HEK293 (cell line): ENCODE measurements at regions not wholly inside any gene's neighbourhood (a gene's known extent, or its start where the extent isn't known, plus 50 kb on each side); places are given as distances from the start of the nearest gene placed in this dataset.

ENCODE experiments used
- CTCF ChIA-PET: fragments of 350-600 bp; formaldehyde crosslinking; extraction: SDS; loops from one replicate; lab custom pipeline; 2021; ENCODE audit warnings: antibody characterized with exemption; lab: Yijun Ruan, JAX
- POLR2A ChIA-PET: fragments of 300-600 bp; formaldehyde crosslinking; extraction: SDS; loops from one replicate; lab custom pipeline; 2020; ENCODE audit warnings: antibody characterized with exemption, inconsistent platforms; lab: Yijun Ruan, JAX
- H3K27ac ChIP-seq: fragments of 200-500 bp; sonication (Bioruptor generic); 2 replicates; pipeline ENCODE4 v1.5.1; 2014; ENCODE audit warnings: low read depth, low read length, control low read depth, inconsistent platforms; ENCODE audit errors: extremely low read depth
- H3K36me3 ChIP-seq, 2 experiments: fragments of 200-500 bp in 1 of 2; sonication (Bioruptor generic) in 1 of 2; 1 replicate in 1 of 2; 2 replicates in 1 of 2; pipeline ENCODE4 v1.5.1; 2014 to 2017; ENCODE audit warnings: inconsistent platforms in 2 of 2, low read length in 2 of 2; ENCODE audit not compliant: control insufficient read depth in 2 of 2, insufficient read depth in 1 of 2
- H3K4me1 ChIP-seq: fragments of 200-500 bp; sonication (Bioruptor generic); 2 replicates; pipeline ENCODE4 v1.5.1; 2014; ENCODE audit warnings: mild to moderate bottlenecking, low read length, inconsistent platforms; ENCODE audit not compliant: control insufficient read depth, insufficient read depth
- H3K4me3 ChIP-seq: 2 replicates; pipeline ENCODE4 v1.5.1; 2011; ENCODE audit warnings: low read depth, mild to moderate bottlenecking, control low read depth, low read length, moderate library complexity
- H3K9me3 ChIP-seq: fragments of 200-500 bp; sonication (Bioruptor generic); 2 replicates; pipeline ENCODE4 v1.5.1; 2014; ENCODE audit warnings: low read depth, low read length, inconsistent platforms; ENCODE audit not compliant: control insufficient read depth, insufficient read depth
- FEZF1 ChIP-seq: fragments of 450-650 bp; formaldehyde crosslinking; IDR thresholded peaks from 2 replicates; pipeline ENCODE4 v1.5.1; 2016; ENCODE audit warnings: missing biosample characterization, missing genetic modification characterization
- IKZF3 ChIP-seq: fragments of 450-650 bp; IDR thresholded peaks from 2 replicates; pipeline ENCODE4 v1.5.0; 2018; ENCODE audit warnings: missing biosample characterization, mild to moderate bottlenecking, missing genetic modification characterization, moderate library complexity
- KLF1 ChIP-seq: fragments of 450-650 bp; formaldehyde crosslinking; IDR thresholded peaks from 2 replicates; pipeline ENCODE4 v1.5.1; 2016; ENCODE audit warnings: missing biosample characterization, missing genetic modification characterization
- KLF16 ChIP-seq: fragments of 450-650 bp; formaldehyde crosslinking; IDR thresholded peaks from 2 replicates; pipeline ENCODE4 v1.5.1; 2017; ENCODE audit warnings: missing biosample characterization, missing genetic modification characterization
- KLF8 ChIP-seq: fragments of 450-650 bp; formaldehyde crosslinking; IDR thresholded peaks from 2 replicates; pipeline ENCODE4 v1.5.1; 2016; ENCODE audit warnings: missing biosample characterization, missing genetic modification characterization
- SP3 ChIP-seq: fragments of 450-650 bp; formaldehyde crosslinking; IDR thresholded peaks from 2 replicates; pipeline ENCODE4 v1.5.1; 2016; ENCODE audit warnings: missing biosample characterization, missing genetic modification characterization
- YY1 ChIP-seq: fragments of 450-650 bp; formaldehyde crosslinking; IDR thresholded peaks from 2 replicates; pipeline ENCODE4 v1.5.1; 2018; ENCODE audit warnings: missing biosample characterization, missing genetic modification characterization
- ZBTB20 ChIP-seq: fragments of 450-650 bp; formaldehyde crosslinking; IDR thresholded peaks from 2 replicates; pipeline ENCODE4 v1.5.1; 2016; ENCODE audit warnings: missing biosample characterization, missing genetic modification characterization
- ZBTB7A ChIP-seq: fragments of 450-650 bp; formaldehyde crosslinking; IDR thresholded peaks from 2 replicates; pipeline ENCODE4 v1.5.1; 2016; ENCODE audit warnings: low read depth, missing biosample characterization, missing genetic modification characterization
- ZEB2 ChIP-seq: fragments of 450-650 bp; formaldehyde crosslinking; IDR thresholded peaks from 2 replicates; pipeline ENCODE4 v1.5.1; 2016; ENCODE audit warnings: missing biosample characterization, missing genetic modification characterization
- ZNF169 ChIP-seq: fragments of 450-650 bp; formaldehyde crosslinking; IDR thresholded peaks from 2 replicates; pipeline ENCODE4 v1.5.1; 2016; ENCODE audit warnings: missing biosample characterization, missing genetic modification characterization
- ZNF174 ChIP-seq: fragments of 450-650 bp; formaldehyde crosslinking; IDR thresholded peaks from 2 replicates; pipeline ENCODE4 v1.5.0; 2017; ENCODE audit warnings: missing biosample characterization, mild to moderate bottlenecking, missing genetic modification characterization
- ZNF23 ChIP-seq: fragments of 450-650 bp; formaldehyde crosslinking; IDR thresholded peaks from 2 replicates; pipeline ENCODE4 v1.5.1; 2016; ENCODE audit warnings: missing biosample characterization, missing genetic modification characterization, borderline replicate concordance
- ZNF433 ChIP-seq: fragments of 450-650 bp; formaldehyde crosslinking; IDR thresholded peaks from 2 replicates; pipeline ENCODE4 v1.5.1; 2016; ENCODE audit warnings: missing biosample characterization, missing genetic modification characterization, low read depth
- ZNF530 ChIP-seq: fragments of 450-650 bp; formaldehyde crosslinking; IDR thresholded peaks from 2 replicates; pipeline ENCODE4 v1.5.1; 2016; ENCODE audit warnings: low read depth, missing biosample characterization, missing genetic modification characterization
- ZNF626 ChIP-seq: fragments of 450-650 bp; sonication (Bioruptor Pico); formaldehyde crosslinking; IDR thresholded peaks from 2 replicates; pipeline ENCODE4 v1.5.1; 2018; ENCODE audit warnings: missing biosample characterization, missing genetic modification characterization, inconsistent platforms
- ZNF629 ChIP-seq: fragments of 450-650 bp; formaldehyde crosslinking; IDR thresholded peaks from 2 replicates; pipeline ENCODE4 v1.5.1; 2017; ENCODE audit warnings: missing biosample characterization, missing genetic modification characterization
- ZNF677 ChIP-seq: fragments of 450-650 bp; IDR thresholded peaks from 2 replicates; pipeline ENCODE4 v1.5.0; 2018; ENCODE audit warnings: missing biosample characterization, mild to moderate bottlenecking, missing genetic modification characterization, moderate library complexity
- ZNF830 ChIP-seq: fragments of 450-650 bp; IDR thresholded peaks from 2 replicates; pipeline ENCODE4 v1.5.0; 2018; ENCODE audit warnings: missing biosample characterization, missing genetic modification characterization, low read depth, mild to moderate bottlenecking, moderate library complexity
- ZSCAN30 ChIP-seq: fragments of 450-650 bp; IDR thresholded peaks from 2 replicates; pipeline ENCODE4 v1.5.1; 2018; ENCODE audit warnings: missing biosample characterization, mild to moderate bottlenecking, missing genetic modification characterization, moderate library complexity
- TF ChIP-seq, protein P1 (sequence below): fragments of 450-650 bp; formaldehyde crosslinking; IDR thresholded peaks from 2 replicates; pipeline ENCODE4 v1.5.1; 2016; ENCODE audit warnings: missing biosample characterization, missing genetic modification characterization
- TF ChIP-seq, protein P2 (sequence below): fragments of 450-650 bp; formaldehyde crosslinking; IDR thresholded peaks from 2 replicates; pipeline ENCODE4 v1.5.1; 2016; ENCODE audit warnings: missing biosample characterization, missing genetic modification characterization, low read depth
- TF ChIP-seq, protein P3 (sequence below): fragments of 450-650 bp; formaldehyde crosslinking; IDR thresholded peaks from 2 replicates; pipeline ENCODE4 v1.5.1; 2017; ENCODE audit warnings: missing biosample characterization, missing genetic modification characterization
- TF ChIP-seq, protein P4 (sequence below): fragments of 450-650 bp; formaldehyde crosslinking; IDR thresholded peaks from 2 replicates; pipeline ENCODE4 v1.5.1; 2016; ENCODE audit warnings: missing biosample characterization, missing genetic modification characterization
- TF ChIP-seq, protein P5 (sequence below): fragments of 450-650 bp; formaldehyde crosslinking; IDR thresholded peaks from 2 replicates; pipeline ENCODE4 v1.5.1; 2016; ENCODE audit warnings: missing biosample characterization, missing genetic modification characterization
- TF ChIP-seq, protein P6 (sequence below): fragments of 450-650 bp; formaldehyde crosslinking; IDR thresholded peaks from 2 replicates; pipeline ENCODE4 v1.5.1; 2017; ENCODE audit warnings: missing biosample characterization, missing genetic modification characterization
- TF ChIP-seq, protein P7 (sequence below): fragments of 450-650 bp; formaldehyde crosslinking; IDR thresholded peaks from 2 replicates; pipeline ENCODE4 v1.5.1; 2017; ENCODE audit warnings: missing biosample characterization, missing genetic modification characterization

DNA sequence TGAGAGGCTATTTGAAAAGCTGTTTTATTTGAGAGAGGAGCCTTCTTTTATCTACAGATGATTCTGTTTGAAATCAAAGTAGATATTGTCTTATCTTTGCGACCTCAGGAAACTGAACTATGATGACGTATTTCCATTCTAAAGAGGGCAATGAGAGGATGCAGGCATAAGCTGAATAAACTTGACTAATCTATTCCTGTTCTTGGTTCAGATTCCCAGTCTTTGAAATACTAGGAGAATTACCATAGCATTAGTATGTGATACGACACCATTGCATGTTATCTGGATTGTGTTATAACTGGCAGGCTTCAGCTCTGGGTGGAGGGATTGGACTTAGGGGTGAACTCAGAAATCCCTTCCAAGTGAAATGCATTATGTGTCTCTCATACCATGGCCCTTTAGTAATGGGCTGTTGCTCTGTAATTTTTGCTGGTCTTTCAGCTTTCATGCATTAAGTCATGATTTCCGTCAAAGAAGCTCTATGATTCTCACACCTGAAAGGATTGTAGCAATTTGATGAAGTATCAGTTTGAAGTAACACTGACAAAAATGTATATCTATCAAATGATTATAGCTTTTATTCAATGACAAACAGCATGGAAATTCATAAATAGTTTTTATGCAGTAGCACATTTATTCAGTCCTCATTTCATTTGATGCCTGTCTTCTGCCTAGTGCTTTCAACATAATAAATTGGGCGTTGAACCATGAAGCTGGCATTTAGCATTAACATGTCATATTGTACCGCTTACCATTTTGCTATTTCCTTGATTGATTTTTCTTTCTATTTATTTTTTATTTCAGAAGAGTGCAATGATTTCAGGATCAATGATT, 138.4 kb upstream of the SPACA1 start:
- H3K27ac ChIP-seq: no peak overlapping the region
- CTCF ChIA-PET: interaction anchor here (1.1 to 4.4 kb wide), 2 partner anchors 20 to 76 kb away, joined by 3 to 14 read pairs; no protein-coding TSS in a partner anchor
- POLR2A ChIA-PET: no interaction called here
- H3K4me3 ChIP-seq: no peak overlapping the region
- H3K36me3 ChIP-seq: no peaks in the 10 kb centered on the region
- no peaks in the 10 kb centered on the region; the same call in 1 of the 2 replicates for H3K4me1 ChIP-seq
- H3K9me3 ChIP-seq: no peaks in the 10 kb centered on the region
- TF ChIP-seq ZEB2 (tag by site-specific recombination) (no peak), ZNF629 (peak; percentile 48; the same call in 1 of the 2 replicates), ZNF23 (no peak), SP3 (no peak), ZSCAN30 (tag by site-specific recombination) (peak; percentile 97), ZNF433 (tag by site-specific recombination) (no peak), ZBTB7A (tag by site-specific recombination) (no peak), ZNF830 (tag by site-specific recombination) (no peak), ZNF677 (tag by site-specific recombination) (no peak), FEZF1 (tag by site-specific recombination) (peak; percentile 38; the same call in 1 of the 2 replicates), KLF8 (tag by site-specific recombination) (no peak), ZNF626 (tag by site-specific recombination) (no peak), IKZF3 (tag by site-specific recombination) (no peak), ZNF530 (tag by site-specific recombination) (no peak), KLF16 (tag by site-specific recombination) (no peak), YY1 (tag by site-specific recombination) (no peak), ZNF169 (tag by site-specific recombination) (no peak), ZBTB20 (0 out of 2 replicates have a peak, but pooled peaks have one; percentile 15), KLF1 (tag by site-specific recombination) (no peak), ZNF174 (no peak)
- TF ChIP-seq, protein P1, sequence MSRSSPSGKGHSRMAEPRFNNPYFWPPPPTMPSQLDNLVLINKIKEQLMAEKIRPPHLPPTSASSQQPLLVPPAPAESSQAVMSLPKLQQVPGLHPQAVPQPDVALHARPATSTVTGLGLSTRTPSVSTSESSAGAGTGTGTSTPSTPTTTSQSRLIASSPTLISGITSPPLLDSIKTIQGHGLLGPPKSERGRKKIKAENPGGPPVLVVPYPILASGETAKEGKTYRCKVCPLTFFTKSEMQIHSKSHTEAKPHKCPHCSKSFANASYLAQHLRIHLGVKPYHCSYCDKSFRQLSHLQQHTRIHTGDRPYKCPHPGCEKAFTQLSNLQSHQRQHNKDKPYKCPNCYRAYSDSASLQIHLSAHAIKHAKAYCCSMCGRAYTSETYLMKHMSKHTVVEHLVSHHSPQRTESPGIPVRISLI (tag by site-specific recombination): no peak
- TF ChIP-seq, protein P2, sequence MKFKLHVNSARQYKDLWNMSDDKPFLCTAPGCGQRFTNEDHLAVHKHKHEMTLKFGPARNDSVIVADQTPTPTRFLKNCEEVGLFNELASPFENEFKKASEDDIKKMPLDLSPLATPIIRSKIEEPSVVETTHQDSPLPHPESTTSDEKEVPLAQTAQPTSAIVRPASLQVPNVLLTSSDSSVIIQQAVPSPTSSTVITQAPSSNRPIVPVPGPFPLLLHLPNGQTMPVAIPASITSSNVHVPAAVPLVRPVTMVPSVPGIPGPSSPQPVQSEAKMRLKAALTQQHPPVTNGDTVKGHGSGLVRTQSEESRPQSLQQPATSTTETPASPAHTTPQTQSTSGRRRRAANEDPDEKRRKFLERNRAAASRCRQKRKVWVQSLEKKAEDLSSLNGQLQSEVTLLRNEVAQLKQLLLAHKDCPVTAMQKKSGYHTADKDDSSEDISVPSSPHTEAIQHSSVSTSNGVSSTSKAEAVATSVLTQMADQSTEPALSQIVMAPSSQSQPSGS: peak; percentile 28; the same call in 1 of the 2 replicates
- TF ChIP-seq, protein P3, sequence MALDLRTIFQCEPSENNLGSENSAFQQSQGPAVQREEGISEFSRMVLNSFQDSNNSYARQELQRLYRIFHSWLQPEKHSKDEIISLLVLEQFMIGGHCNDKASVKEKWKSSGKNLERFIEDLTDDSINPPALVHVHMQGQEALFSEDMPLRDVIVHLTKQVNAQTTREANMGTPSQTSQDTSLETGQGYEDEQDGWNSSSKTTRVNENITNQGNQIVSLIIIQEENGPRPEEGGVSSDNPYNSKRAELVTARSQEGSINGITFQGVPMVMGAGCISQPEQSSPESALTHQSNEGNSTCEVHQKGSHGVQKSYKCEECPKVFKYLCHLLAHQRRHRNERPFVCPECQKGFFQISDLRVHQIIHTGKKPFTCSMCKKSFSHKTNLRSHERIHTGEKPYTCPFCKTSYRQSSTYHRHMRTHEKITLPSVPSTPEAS (tag by site-specific recombination): no peak
- TF ChIP-seq, protein P4, sequence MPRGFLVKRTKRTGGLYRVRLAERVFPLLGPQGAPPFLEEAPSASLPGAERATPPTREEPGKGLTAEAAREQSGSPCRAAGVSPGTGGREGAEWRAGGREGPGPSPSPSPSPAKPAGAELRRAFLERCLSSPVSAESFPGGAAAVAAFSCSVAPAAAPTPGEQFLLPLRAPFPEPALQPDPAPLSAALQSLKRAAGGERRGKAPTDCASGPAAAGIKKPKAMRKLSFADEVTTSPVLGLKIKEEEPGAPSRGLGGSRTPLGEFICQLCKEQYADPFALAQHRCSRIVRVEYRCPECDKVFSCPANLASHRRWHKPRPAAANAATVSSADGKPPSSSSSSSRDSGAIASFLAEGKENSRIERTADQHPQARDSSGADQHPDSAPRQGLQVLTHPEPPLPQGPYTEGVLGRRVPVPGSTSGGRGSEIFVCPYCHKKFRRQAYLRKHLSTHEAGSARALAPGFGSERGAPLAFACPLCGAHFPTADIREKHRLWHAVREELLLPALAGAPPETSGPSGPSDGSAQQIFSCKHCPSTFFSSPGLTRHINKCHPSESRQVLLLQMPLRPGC (tag by site-specific recombination): no peak
- TF ChIP-seq, protein P5, sequence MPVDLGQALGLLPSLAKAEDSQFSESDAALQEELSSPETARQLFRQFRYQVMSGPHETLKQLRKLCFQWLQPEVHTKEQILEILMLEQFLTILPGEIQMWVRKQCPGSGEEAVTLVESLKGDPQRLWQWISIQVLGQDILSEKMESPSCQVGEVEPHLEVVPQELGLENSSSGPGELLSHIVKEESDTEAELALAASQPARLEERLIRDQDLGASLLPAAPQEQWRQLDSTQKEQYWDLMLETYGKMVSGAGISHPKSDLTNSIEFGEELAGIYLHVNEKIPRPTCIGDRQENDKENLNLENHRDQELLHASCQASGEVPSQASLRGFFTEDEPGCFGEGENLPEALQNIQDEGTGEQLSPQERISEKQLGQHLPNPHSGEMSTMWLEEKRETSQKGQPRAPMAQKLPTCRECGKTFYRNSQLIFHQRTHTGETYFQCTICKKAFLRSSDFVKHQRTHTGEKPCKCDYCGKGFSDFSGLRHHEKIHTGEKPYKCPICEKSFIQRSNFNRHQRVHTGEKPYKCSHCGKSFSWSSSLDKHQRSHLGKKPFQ (tag by site-specific recombination): no peak
- TF ChIP-seq, protein P6, sequence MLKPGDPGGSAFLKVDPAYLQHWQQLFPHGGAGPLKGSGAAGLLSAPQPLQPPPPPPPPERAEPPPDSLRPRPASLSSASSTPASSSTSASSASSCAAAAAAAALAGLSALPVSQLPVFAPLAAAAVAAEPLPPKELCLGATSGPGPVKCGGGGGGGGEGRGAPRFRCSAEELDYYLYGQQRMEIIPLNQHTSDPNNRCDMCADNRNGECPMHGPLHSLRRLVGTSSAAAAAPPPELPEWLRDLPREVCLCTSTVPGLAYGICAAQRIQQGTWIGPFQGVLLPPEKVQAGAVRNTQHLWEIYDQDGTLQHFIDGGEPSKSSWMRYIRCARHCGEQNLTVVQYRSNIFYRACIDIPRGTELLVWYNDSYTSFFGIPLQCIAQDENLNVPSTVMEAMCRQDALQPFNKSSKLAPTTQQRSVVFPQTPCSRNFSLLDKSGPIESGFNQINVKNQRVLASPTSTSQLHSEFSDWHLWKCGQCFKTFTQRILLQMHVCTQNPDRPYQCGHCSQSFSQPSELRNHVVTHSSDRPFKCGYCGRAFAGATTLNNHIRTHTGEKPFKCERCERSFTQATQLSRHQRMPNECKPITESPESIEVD (tag by site-specific recombination): peak; percentile 64
- TF ChIP-seq, protein P7, sequence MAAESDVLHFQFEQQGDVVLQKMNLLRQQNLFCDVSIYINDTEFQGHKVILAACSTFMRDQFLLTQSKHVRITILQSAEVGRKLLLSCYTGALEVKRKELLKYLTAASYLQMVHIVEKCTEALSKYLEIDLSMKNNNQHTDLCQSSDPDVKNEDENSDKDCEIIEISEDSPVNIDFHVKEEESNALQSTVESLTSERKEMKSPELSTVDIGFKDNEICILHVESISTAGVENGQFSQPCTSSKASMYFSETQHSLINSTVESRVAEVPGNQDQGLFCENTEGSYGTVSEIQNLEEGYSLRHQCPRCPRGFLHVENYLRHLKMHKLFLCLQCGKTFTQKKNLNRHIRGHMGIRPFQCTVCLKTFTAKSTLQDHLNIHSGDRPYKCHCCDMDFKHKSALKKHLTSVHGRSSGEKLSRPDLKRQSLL (tag by site-specific recombination): no peak
